OCI-LY7 (cell line): ENCODE measurements at regions not wholly inside any gene's neighbourhood (a gene's known extent, or its start where the extent isn't known, plus 50 kb on each side); places are given as distances from the start of the nearest gene placed in this dataset.

Experiments used
- CTCF ChIP-seq: fragments of 200-600 bp; sonication (generic); conservative IDR thresholded peaks from 2 replicates; pipeline ENCODE4 v1.5.1; 2014; ENCODE audit warnings: mild to moderate bottlenecking, antibody characterized with exemption, low read length, moderate library complexity, mixed read lengths
- EZH2phosphoT487 ChIP-seq: fragments of 200-600 bp; sonication (generic); IDR thresholded peaks from 2 replicates; pipeline ENCODE4 v1.6.1; 2018; ENCODE audit warnings: low read depth, borderline replicate concordance, mild to moderate bottlenecking, mixed run types, antibody characterized with exemption, low read length, moderate library complexity, mixed read lengths

GRCh38 chr6:8789878-8790277 is 354.5 kb upstream of the SLC35B3 start:
- TF ChIP-seq CTCF (no peak), EZH2phosphoT487 (no peak)
